Right ventricle myocardium inferior (tissue), 1 donor: ENCODE measurements at regions not wholly inside any gene's neighbourhood (a gene's known extent, or its start where the extent isn't known, plus 50 kb on each side); places are given as distances from the start of the nearest gene placed in this dataset.

Experiments
- ATAC-seq: fragments of 200-7000 bp; cut with Tn5 transposase; one replicate; pipeline ENCODE4 v1.9.1; 2020; ENCODE audit warnings: mild to moderate bottlenecking, moderate library complexity
- DNase-seq: peaks from one replicate; pipeline ENCODE4 v3.0.0; 2021; ENCODE audit errors: missing footprints
- intact Hi-C: fragments of 100-400 bp; cut with DNase I; formaldehyde crosslinking; loops from one replicate; pipeline ENCODE4 v1.11.0; 2022
- donor health status: DM: no; HTN: yes; CAD: no; lungs with severe emphysema.

GRCh38 chr4:53924333-53925049, 139.9 kb downstream of the CHIC2 start:
- ATAC-seq (no peak), DNase-seq (no peak)
- intact Hi-C loops, result loop anchor here (10.0 kb wide), 1 partner anchor 920 kb away; no protein-coding TSS in a partner anchor

- intact Hi-C loops, result loop anchor here (10.0 kb wide), 1 partner anchor 919 kb away; no protein-coding TSS in a partner anchor
- DNase-seq (no peak), ATAC-seq (no peak)
These were observed 140.5 kb downstream of the CHIC2 start for GRCh38 chr4:53923921-53924320.

DNA sequence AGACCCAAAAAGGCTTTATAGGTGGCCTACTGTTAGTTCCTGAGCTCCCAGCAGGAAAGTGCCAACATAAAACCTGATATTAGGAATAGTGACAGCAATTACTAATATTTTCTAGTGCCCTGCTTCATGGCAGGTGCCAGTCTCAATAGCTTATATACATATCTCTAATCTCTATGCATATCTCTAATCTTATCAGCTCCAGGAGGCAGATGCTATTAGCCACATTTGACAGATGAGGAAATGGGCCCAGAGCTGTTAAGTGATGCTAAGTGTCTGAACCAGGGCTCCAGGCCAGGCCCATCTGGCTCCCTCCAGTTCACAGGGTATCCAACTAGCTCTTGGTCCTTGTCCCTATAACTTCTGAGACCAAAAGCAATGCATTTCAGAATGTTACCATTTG, 142.5 kb downstream of the CHIC2 start:
- intact Hi-C loops, result loop anchor here (10.0 kb wide), 1 partner anchor 917 kb away; no protein-coding TSS in a partner anchor
- ATAC-seq (no peak), DNase-seq (no peak)

DNA sequence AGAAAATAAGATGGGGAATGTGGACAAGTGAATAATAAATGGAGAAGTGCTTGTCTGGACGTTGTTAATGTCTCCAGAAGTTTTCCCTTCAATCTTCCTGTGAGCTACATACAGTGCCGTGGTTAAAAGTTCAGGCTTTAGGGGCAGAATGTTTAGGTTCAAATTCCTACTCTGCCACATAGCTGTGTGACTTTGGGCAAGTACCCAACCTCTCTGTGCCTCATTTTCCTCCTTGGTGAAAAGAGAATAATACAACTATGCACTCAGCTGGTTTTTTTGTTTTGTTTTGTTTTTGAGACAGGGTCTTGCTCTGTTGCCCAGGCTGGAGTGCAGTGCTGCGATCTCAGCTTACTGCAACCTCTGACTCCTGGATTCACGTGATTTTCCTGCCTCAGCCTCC, 143.5 kb downstream of the CHIC2 start:
- DNase-seq, result no peak
- no peak for ATAC-seq
- intact Hi-C loops, result loop anchor here (10.0 kb wide), 1 partner anchor 916 kb away; no protein-coding TSS in a partner anchor

- DNase-seq, result no peak
- intact Hi-C loops, result loop anchor here (10.0 kb wide), 1 partner anchor 915 kb away; no protein-coding TSS in a partner anchor
- ATAC-seq, result no peak
These were observed 144.3 kb downstream of the CHIC2 start for GRCh38 chr4:53920116-53920515.

GRCh38 chr4:53919535-53919934, 144.9 kb downstream of the CHIC2 start:
- intact Hi-C loops, result no loop called here
- ATAC-seq, result no peak

DNA sequence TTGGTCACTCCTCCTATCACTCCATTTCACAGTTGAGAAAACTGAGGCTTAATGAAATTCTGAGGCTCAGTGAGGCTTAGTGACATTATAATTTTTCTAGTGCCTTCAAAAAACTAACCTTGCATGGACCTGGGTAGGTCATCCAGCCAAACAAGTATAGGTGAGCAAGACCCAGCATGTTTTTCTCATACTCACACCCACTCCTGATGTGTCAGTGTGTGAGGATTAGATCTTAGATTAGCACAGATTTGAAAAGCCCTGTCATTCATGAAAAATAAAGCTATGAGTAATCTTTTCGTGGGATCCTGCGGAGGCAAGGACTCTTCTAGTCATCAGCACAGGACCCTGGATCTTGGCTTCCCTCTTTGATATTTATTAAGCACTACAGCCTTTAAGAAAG, 146.7 kb downstream of the CHIC2 start:
- no peak for DNase-seq
- no peak for ATAC-seq
- intact Hi-C loops, result no loop called here

More at GRCh38 chr4:53919535-53919934, 144.9 kb downstream of the CHIC2 start:
- no peak for DNase-seq

- intact Hi-C loops, result no loop called here
- ATAC-seq, result no peak
- no peak for DNase-seq
These were observed 147.9 kb downstream of the CHIC2 start for GRCh38 chr4:53916431-53916889.

- DNase-seq, result no peak
- ATAC-seq, result no peak
- intact Hi-C loops, result no loop called here
These were observed 149.9 kb downstream of the CHIC2 start for GRCh38 chr4:53914313-53915016.

GRCh38 chr4:53913771-53914170, 150.6 kb downstream of the CHIC2 start:
- intact Hi-C loops, result no loop called here
- ATAC-seq, result no peak

DNA sequence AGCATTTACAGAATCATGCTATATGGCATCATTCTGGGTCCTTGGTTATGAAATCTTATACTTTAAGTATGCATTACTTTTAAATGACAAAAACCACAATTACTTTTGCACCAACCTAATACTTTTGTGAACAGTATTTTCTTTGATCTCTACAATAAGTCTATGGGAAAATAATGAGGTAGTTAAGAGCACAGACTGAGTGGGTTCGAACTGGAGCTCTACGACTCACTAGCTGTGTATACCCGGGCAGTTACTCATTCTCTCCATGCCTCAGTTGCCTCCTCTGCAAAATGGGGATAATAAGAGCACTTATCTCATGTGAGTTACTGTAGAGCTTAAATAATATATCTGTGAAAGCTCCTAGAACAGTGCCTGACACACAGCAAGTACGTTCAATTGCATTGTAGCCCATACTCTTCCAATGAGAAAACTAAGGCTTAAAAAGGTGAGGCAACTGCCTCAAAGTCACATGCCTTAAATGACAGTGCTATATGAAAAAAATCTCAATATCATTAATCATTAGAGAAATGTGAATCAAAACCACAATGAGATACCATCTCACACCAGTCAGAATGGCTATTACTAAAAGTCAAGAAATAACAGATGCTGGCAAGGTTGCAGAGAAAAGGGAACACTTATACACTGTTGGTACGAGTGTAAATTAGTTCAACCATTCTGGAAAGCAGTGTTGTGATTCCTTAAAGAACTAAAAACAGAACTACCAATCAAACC, 151.5 kb downstream of the CHIC2 start:
- DNase-seq (no peak), ATAC-seq (no peak)
- intact Hi-C loops, result no loop called here

More at GRCh38 chr4:53913771-53914170, 150.6 kb downstream of the CHIC2 start:
- no peak for DNase-seq

GRCh38 chr4:53908661-53909078, 155.7 kb downstream of the CHIC2 start:
- DNase-seq, result no peak
- peak; percentile 91 for ATAC-seq
- intact Hi-C loops, result loop anchor here (1.0 to 10.0 kb wide), 4 partner anchors 201 to 894 kb away; no protein-coding TSS in a partner anchor

GRCh38 chr4:53907772-53908171, 156.6 kb downstream of the CHIC2 start:
- intact Hi-C loops, result loop anchor here (1.0 to 10.0 kb wide), 4 partner anchors 200 to 893 kb away; no protein-coding TSS in a partner anchor
- DNase-seq, result no peak
- ATAC-seq, result no peak

DNA sequence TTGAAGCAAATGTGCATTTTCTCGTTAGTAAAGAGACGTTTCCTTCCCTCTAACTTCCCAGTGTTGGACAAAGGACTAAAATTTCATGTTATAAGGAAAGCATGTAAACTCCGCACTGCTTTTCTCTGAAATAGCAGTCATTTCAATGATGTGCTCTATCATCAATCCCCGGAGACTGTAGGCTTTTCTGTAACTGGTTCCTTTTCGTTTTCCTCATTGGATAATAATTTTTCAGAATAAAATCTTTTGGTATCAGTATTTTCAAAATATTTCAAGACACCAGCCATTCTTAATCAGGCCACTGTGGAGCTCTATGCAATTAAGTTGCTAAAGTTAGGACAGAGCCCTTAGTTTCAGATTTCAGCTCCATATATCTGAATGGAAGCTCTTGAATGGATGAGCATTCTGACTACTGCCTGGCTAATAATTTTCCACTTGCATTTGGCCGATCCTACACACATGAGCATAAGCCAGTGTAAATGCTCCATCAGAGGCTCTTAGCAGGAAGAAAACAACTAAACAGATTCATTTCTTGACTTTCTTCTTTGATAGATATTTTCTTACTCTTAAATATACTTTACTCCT, 157.7 kb downstream of the CHIC2 start:
- intact Hi-C loops, result loop anchor here (5.0 to 10.0 kb wide), 3 partner anchors 199 to 892 kb away; no protein-coding TSS in a partner anchor
- DNase-seq, result no peak
- ATAC-seq, result no peak

DNA sequence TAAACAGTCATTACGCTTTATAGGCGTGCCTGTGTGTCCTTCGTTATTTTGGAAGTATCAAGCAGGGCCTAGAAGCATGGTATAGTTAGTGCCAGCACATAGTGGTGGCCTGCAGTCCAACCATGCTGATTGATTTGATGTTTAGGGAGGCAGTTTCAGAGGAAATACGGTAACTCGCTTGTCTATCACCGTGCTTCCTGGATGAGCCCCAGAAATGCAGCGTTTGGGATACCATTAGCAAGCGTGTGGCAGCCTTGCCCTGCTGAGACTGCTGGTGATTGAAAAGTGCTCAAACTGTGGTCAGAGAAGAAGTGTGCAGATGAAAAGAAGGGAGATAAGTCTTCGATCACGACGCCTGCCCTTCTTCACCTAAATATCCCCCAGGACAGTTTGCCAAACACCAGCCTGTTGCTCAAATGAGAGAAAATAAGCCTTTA, 158.4 kb downstream of the CHIC2 start:
- intact Hi-C loops, result loop anchor here (5.0 to 10.0 kb wide), 3 partner anchors 199 to 891 kb away; no protein-coding TSS in a partner anchor
- no peak for DNase-seq
- ATAC-seq, result peak; percentile 64

- no peak for DNase-seq
- ATAC-seq, result no peak
- intact Hi-C loops, result loop anchor here (5.0 to 10.0 kb wide), 3 partner anchors 198 to 891 kb away; no protein-coding TSS in a partner anchor
These were observed 159.0 kb downstream of the CHIC2 start for GRCh38 chr4:53905276-53905940.

- DNase-seq (no peak), ATAC-seq (no peak)
- intact Hi-C loops, result loop anchor here (10.0 kb wide), 1 partner anchor 888 kb away; no protein-coding TSS in a partner anchor
These were observed 161.6 kb downstream of the CHIC2 start for GRCh38 chr4:53902786-53903185.

- intact Hi-C loops, result loop anchor here (10.0 kb wide), 1 partner anchor 885 kb away; no protein-coding TSS in a partner anchor
- ATAC-seq (peak; percentile 28), DNase-seq (no peak)
These were observed 164.1 kb downstream of the CHIC2 start for GRCh38 chr4:53900271-53900649.
